ENCODE measurements at regions not wholly inside any gene's neighbourhood (a gene's known extent, or its start where the extent isn't known, plus 50 kb on each side); places are given as distances from the start of the nearest gene placed in this dataset.

DNA sequence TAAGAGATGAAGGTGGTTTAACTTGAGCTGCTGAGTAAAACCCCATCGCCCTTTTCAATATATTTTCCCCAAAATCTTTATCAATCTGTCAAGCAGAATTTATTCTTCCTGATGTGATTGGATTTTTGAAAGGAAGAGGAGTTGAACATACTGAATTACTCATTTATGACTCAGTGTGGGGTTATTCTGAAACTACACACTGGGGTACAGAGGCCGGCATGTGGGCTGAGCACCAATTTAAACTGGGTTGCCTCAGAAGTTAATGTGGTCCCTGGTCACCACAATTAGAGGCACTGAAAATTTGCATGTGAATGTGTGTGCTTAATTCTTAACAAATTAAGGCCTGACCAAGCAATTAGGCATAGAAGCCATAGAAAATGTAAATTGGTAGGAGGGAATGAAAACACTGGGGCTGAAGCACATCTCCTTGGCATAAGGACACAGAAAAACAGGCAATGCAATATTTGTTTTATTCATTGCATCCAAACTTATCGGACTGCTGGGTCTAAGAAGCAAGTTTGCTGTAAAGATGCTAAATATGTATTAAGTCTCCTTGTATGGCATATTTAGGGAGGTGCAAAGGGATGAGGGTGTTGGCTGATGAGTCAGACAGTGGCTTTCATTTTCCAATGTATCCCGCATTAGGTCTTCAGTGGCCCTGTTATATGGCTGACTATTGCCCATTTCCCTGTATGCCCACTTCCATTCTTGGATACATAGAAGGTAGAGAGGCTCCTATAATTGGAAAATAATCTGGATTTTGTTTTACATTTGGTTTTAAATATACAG, 170.9 kb downstream of the IL15 start:
- intact Hi-C loops (cut with DNase I; ENCODE audit: low total_unique reads) = no loop called here
- Histone ChIP-seq H3K4me3 (no peak overlapping the region), H3K4me1 (no peaks in the 10 kb centered on the region), H3K36me3 (ENCODE audit: low read depth, missing control alignments) (no peaks in the 10 kb centered on the region), H3K27me3 (no peaks in the 10 kb centered on the region), H3K9me3 (no peaks in the 10 kb centered on the region), H3K27ac (no peak overlapping the region)
- 88 to 95% methylated on average over 4 of the region's 4 CpGs for WGBS, 2 donors
- no peak for DNase-seq
- TF ChIP-seq CTCF (IDR thresholded peaks at IDR 0.05) (no peak), POLR2A (IDR thresholded peaks at IDR 0.05) (no peak)

DNA sequence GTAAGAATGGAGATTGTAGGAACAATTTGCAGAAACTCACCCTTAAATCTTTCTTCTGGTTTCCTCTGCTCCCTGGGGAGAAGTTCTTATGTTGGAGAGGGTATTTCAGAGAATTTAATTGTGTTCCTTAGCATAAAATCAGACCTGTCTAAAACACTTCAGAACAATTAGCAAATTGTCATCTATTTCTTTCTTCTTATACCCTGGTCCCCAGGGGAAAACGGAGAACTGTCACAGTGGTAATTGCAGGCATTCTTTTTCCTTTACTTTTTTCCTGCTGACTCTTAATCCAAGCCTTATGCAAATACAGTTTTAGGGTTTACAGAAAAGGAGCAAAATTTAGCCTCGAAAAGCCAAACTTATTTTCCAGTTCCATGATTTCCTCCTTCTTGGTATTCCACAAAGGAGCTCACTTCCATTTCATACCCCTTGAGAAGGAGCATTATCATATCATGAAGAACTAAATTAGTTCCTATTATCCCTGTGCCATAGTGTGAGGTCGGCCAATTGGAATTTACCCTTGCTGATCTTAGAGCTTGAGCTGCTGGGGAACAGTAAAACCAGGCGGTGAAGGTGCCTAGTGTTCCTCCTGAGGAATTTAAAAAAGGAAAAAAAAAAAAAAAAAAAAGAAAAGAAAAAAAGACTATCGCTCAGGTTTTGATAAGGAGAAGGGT, 173.8 kb downstream of the IL15 start:
- WGBS, 2 donors = 80 to 81% methylated on average over 5 of the region's 5 CpGs
- Histone ChIP-seq H3K27me3 (no peaks in the 10 kb centered on the region), H3K4me1 (no peaks in the 10 kb centered on the region), H3K36me3 (ENCODE audit: low read depth, missing control alignments) (no peaks in the 10 kb centered on the region), H3K27ac (no peak overlapping the region), H3K4me3 (no peak overlapping the region), H3K9me3 (no peaks in the 10 kb centered on the region)
- intact Hi-C loops (cut with DNase I; ENCODE audit: low total_unique reads) = no loop called here
- no peak for DNase-seq
- TF ChIP-seq POLR2A (IDR thresholded peaks at IDR 0.05) (no peak), CTCF (IDR thresholded peaks at IDR 0.05) (no peak)

- no peak for DNase-seq
- Histone ChIP-seq H3K9me3 (no peaks in the 10 kb centered on the region), H3K4me1 (no peaks in the 10 kb centered on the region), H3K27ac (no peak overlapping the region), H3K4me3 (no peak overlapping the region), H3K36me3 (ENCODE audit: low read depth, missing control alignments) (no peaks in the 10 kb centered on the region), H3K27me3 (no peaks in the 10 kb centered on the region)
- intact Hi-C loops (cut with DNase I; ENCODE audit: low total_unique reads) = no loop called here
- WGBS, 2 donors = 87 to 91% methylated on average over 6 of the region's 6 CpGs
- TF ChIP-seq POLR2A (IDR thresholded peaks at IDR 0.05) (no peak), CTCF (IDR thresholded peaks at IDR 0.05) (no peak)
These were observed 174.5 kb downstream of the IL15 start for GRCh38 chr4:141810712-141811375.

- TF ChIP-seq POLR2A (IDR thresholded peaks at IDR 0.05) = no peak
- TF ChIP-seq CTCF (IDR thresholded peaks at IDR 0.05) = no peak
- no peaks in the 10 kb centered on the region for H3K9me3 ChIP-seq
- no peak overlapping the region for H3K27ac ChIP-seq
- H3K4me3 ChIP-seq = no peak overlapping the region
- no peak for DNase-seq
- no peaks in the 10 kb centered on the region for H3K36me3 ChIP-seq (ENCODE audit: low read depth, missing control alignments)
- intact Hi-C loops (cut with DNase I; ENCODE audit: low total_unique reads) = no loop called here
- H3K27me3 ChIP-seq = no peaks in the 10 kb centered on the region
- no peaks in the 10 kb centered on the region for H3K4me1 ChIP-seq
These were observed 175.8 kb downstream of the IL15 start for GRCh38 chr4:141812158-141812557.
